ENCODE measurements at regions not wholly inside any gene's neighbourhood (a gene's known extent, or its start where the extent isn't known, plus 50 kb on each side); places are given as distances from the start of the nearest gene placed in this dataset.
"Not testable (repeated sequence)": the region's sequence is repeated elsewhere in the genome, so short reads cannot be mapped to it uniquely, and the experiment has no call there.

- Histone ChIP-seq H3K4me3 (no peak overlapping the region), H3K27ac (no peak overlapping the region), H3K36me3 (no peaks in the 10 kb centered on the region), H3K4me1 (peaks cover 12% of the 10 kb centered on the region), H3K9ac (no peak overlapping the region), H4K20me1 (peaks cover 37% of the 10 kb centered on the region), H3K4me2 (no peak overlapping the region), H3K9me3 (peaks cover 4% of the 10 kb centered on the region; the same call in 1 of the 2 replicates), H3K27me3 (peaks cover 54% of the 10 kb centered on the region)
- TF ChIP-seq Cebpa-rat (IDR thresholded peaks at IDR 0.05): no peak
These were observed 224.1 kb downstream of the MEF2C start for GRCh38 chr5:88658886-88659285.

DNA sequence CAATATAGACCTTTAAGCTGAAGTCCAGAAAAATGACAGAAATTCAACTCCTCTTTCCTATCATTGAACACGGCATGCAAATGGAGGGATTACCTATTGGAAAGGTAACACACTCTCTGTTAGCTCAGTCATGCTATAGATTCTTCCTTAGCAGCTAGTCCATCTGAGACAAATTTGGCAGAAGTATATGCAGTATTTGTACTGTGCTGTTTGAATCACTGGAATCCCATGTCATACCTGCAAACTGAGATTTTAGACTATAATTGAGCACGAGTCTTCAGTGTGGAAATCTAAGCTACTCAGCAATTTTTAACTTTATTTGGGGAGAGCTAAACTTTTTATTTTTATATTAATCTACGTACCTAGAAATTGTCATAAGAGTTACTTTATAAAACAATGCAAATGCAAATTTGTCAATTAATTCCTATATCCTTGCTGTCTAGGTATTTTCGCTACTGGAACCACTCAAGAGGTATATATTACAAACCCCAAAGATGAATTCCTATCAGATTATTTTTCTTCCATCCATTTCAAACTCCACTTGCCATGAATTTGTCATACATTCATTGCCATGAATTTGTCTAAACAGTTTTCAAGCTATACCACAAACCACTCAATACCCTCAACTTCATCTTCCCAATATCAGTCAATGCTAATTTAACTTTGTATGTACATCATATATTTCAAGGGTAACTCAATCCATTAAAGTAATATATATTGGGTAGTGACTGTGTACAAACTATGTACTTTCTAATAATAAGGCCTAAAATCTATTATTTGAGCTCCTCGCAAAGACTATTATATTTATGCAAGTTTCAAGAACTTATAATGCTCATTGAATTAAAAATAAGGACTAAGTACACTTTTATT, 224.8 kb downstream of the MEF2C start:
- Histone ChIP-seq H3K27me3 (peaks cover 47% of the 10 kb centered on the region), H3K4me2 (no peak overlapping the region), H3K36me3 (no peaks in the 10 kb centered on the region), H3K4me1 (peaks cover 12% of the 10 kb centered on the region), H4K20me1 (peaks cover 30% of the 10 kb centered on the region), H3K27ac (no peak overlapping the region), H3K9ac (no peak overlapping the region), H3K4me3 (no peak overlapping the region), H3K9me3 (peaks cover 4% of the 10 kb centered on the region; the same call in 1 of the 2 replicates)
- TF ChIP-seq Cebpa-rat (IDR thresholded peaks at IDR 0.05): no peak

DNA sequence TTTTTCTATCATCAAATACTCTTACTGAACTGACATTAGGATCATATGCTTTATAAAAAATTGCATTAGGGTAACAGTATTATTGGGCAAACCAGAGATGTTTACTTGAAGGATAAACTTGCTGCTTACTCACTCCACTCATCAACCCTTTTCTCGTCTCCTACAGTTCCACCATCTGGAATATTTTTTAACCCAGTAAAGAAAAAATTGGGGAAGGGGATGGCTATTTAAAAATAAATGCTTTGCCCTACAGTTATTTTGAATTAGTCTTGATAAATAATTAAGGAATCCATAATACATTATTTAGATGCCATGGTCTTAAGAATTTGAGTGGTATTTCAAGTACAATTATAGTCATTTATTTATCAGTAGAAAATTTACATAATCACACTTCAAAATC, 225.8 kb downstream of the MEF2C start:
- Histone ChIP-seq H3K9ac (no peak overlapping the region), H3K4me2 (no peak overlapping the region)
- no peak for TF ChIP-seq Cebpa-rat (IDR thresholded peaks at IDR 0.05)

GRCh38 chr5:88656221-88656950, 226.6 kb downstream of the MEF2C start:
- Histone ChIP-seq H3K4me1 (peaks cover 10% of the 10 kb centered on the region), H4K20me1 (peaks cover 16% of the 10 kb centered on the region), H3K9ac (no peak overlapping the region), H3K9me3 (peaks cover 4% of the 10 kb centered on the region; the same call in 1 of the 2 replicates), H3K4me2 (no peak overlapping the region), H3K27ac (no peak overlapping the region), H3K4me3 (no peak overlapping the region), H3K36me3 (no peaks in the 10 kb centered on the region), H3K27me3 (peaks cover 29% of the 10 kb centered on the region)
- no peak for TF ChIP-seq Cebpa-rat (IDR thresholded peaks at IDR 0.05)

More for the DNA sequence above, 225.8 kb downstream of the MEF2C start:
- H3K36me3 ChIP-seq: no peaks in the 10 kb centered on the region
- H3K27me3 ChIP-seq: peaks cover 37% of the 10 kb centered on the region
- no peak overlapping the region for H3K4me3 ChIP-seq
- H3K27ac ChIP-seq: no peak overlapping the region
- H4K20me1 ChIP-seq: peaks cover 23% of the 10 kb centered on the region
- H3K9me3 ChIP-seq: peaks cover 4% of the 10 kb centered on the region; the same call in 1 of the 2 replicates
- peaks cover 12% of the 10 kb centered on the region for H3K4me1 ChIP-seq

DNA sequence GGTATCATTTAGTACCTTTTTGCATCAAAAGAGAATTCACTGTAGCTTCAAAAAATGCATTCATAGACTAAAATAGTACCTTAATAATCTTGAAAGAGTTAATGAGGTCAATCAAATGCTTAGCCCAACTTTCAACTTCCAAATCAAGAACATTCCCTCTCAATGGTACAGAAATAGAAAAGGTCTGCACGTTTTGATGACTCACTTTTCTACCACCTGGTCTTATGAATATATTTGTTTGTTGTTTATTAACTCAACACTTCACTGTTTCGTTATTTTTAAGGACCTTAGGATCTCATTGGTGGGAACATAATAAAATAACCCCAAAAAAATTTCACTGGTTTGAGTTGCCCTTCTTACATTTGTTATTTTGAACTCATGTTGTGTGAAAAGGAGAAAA, 229.5 kb downstream of the MEF2C start:
- Histone ChIP-seq H3K4me3 (no peak overlapping the region), H3K4me2 (no peak overlapping the region), H3K27me3 (peaks cover 3% of the 10 kb centered on the region; the same call in 1 of the 2 replicates), H3K4me1 (no peaks in the 10 kb centered on the region), H3K36me3 (no peaks in the 10 kb centered on the region), H3K9ac (no peak overlapping the region), H3K9me3 (no peaks in the 10 kb centered on the region), H4K20me1 (no peaks in the 10 kb centered on the region), H3K27ac (no peak overlapping the region)
- no peak for TF ChIP-seq Cebpa-rat (IDR thresholded peaks at IDR 0.05)

DNA sequence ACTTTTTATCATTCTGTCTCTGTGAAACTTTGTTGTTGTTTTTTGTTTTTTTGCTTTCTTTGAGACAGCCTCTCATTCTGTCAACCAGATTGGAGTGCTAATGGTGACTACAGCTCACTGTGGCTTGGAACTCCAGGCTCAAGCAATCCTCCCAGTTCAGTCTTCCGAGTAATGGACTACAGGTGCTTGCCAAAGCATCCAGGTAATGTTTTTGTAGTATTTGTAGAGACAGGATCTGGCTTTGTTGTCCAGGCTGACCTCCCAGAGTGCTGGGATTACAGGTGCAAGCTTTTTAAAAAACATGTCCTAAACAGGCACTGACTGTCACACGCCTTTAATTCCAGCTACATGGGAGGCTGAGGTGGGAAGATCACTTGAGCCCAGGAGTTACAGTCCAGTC, 235.1 kb downstream of the MEF2C start:
- no peaks in the 10 kb centered on the region for H3K36me3 ChIP-seq
- TF ChIP-seq Cebpa-rat (IDR thresholded peaks at IDR 0.05): no peak
- H3K9ac ChIP-seq: no peak overlapping the region
- H3K4me1 ChIP-seq: no peaks in the 10 kb centered on the region
- no peaks in the 10 kb centered on the region for H3K27me3 ChIP-seq
- H4K20me1 ChIP-seq: no peaks in the 10 kb centered on the region
- H3K27ac ChIP-seq: no peak overlapping the region
- no peak overlapping the region for H3K4me3 ChIP-seq
- H3K9me3 ChIP-seq: no peaks in the 10 kb centered on the region
- H3K4me2 ChIP-seq: no peak overlapping the region

- Histone ChIP-seq H3K4me3 (no peak overlapping the region), H4K20me1 (no peaks in the 10 kb centered on the region), H3K4me2 (no peak overlapping the region), H3K4me1 (no peaks in the 10 kb centered on the region), H3K36me3 (no peaks in the 10 kb centered on the region), H3K9ac (no peak overlapping the region), H3K9me3 (no peaks in the 10 kb centered on the region), H3K27me3 (no peaks in the 10 kb centered on the region), H3K27ac (no peak overlapping the region)
- TF ChIP-seq Cebpa-rat (IDR thresholded peaks at IDR 0.05): no peak
These were observed 236.1 kb downstream of the MEF2C start for GRCh38 chr5:88646866-88647265.

GRCh38 chr5:88644676-88645075, 238.3 kb downstream of the MEF2C start:
- H3K9ac ChIP-seq: no peak overlapping the region
- no peaks in the 10 kb centered on the region for H3K36me3 ChIP-seq
- H3K4me3 ChIP-seq: no peak overlapping the region
- TF ChIP-seq Cebpa-rat (IDR thresholded peaks at IDR 0.05): no peak
- no peaks in the 10 kb centered on the region for H3K4me1 ChIP-seq
- no peak overlapping the region for H3K4me2 ChIP-seq
- H3K27ac ChIP-seq: no peak overlapping the region
- H4K20me1 ChIP-seq: no peaks in the 10 kb centered on the region
- H3K27me3 ChIP-seq: no peaks in the 10 kb centered on the region
- H3K9me3 ChIP-seq: no peaks in the 10 kb centered on the region

GRCh38 chr5:88643315-88643714, 239.7 kb downstream of the MEF2C start:
- TF ChIP-seq Cebpa-rat (IDR thresholded peaks at IDR 0.05): no peak
- H3K4me3 ChIP-seq: no peak overlapping the region
- H3K36me3 ChIP-seq: no peaks in the 10 kb centered on the region
- no peaks in the 10 kb centered on the region for H3K9me3 ChIP-seq
- no peaks in the 10 kb centered on the region for H3K4me1 ChIP-seq
- no peak overlapping the region for H3K9ac ChIP-seq
- H3K27me3 ChIP-seq: no peaks in the 10 kb centered on the region
- H3K4me2 ChIP-seq: no peak overlapping the region
- no peak overlapping the region for H3K27ac ChIP-seq
- no peaks in the 10 kb centered on the region for H4K20me1 ChIP-seq

DNA sequence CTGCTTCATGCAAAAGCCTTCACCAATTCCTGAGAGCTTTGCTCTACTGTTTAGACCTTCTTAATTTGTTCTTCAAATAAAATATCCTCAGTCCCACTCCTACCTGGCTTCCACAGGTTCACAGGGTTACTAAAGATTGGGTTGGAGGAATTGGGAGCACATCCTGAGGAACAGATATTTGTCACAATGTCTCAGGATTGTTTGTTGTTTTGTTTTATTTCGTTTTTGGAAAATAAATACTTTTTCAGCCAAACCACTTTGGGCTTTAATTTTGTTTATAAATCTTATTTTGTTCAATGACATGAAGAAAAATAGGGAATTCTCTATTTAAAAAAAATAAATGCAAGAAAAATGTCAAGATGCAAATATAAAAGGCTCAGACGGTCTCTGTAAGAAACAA, 249.0 kb downstream of the MEF2C start:
- no peak for TF ChIP-seq Cebpa-rat (IDR thresholded peaks at IDR 0.05)
- no peak overlapping the region for H3K9ac ChIP-seq
- no peak overlapping the region for H3K27ac ChIP-seq

DNA sequence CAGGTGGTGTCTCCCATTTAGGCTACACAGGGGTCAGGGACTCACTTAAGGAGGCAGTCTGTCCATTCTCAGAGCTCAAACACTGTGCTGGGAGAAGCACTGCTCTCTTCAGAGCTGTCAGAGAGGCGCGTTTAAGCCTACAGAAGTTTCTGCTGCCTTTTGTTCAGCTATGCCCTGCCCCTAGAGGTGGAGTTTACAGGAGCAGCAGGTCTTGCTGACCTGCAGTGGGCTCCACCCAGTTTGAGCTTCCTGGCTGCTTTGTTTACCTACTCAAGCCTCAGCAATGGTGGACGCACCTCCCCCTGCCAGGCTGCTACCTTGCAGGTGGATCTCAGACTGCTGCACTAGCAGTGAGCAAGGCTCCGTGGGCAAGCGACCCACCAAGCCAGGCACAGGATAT, 260.1 kb downstream of the MEF2C start:
- H3K4me2 ChIP-seq, H3K4me1 ChIP-seq, H4K20me1 ChIP-seq, H3K27ac ChIP-seq, H3K36me3 ChIP-seq, H3K9ac ChIP-seq, H3K27me3 ChIP-seq, H3K4me3 ChIP-seq, H3K9me3 ChIP-seq: not testable (repeated sequence)

More for the DNA sequence above, 249.0 kb downstream of the MEF2C start:
- H3K9me3 ChIP-seq: no peaks in the 10 kb centered on the region
- H3K4me1 ChIP-seq: no peaks in the 10 kb centered on the region
- H3K4me2 ChIP-seq: no peak overlapping the region
- H3K36me3 ChIP-seq: no peaks in the 10 kb centered on the region
- H3K27me3 ChIP-seq: no peaks in the 10 kb centered on the region
- H3K4me3 ChIP-seq: no peak overlapping the region
- H4K20me1 ChIP-seq: no peaks in the 10 kb centered on the region

GRCh38 chr5:88615767-88616166, 267.2 kb downstream of the MEF2C start:
- H3K9me3 ChIP-seq, H3K4me3 ChIP-seq, H3K27ac ChIP-seq, H4K20me1 ChIP-seq, H3K9ac ChIP-seq, H3K4me2 ChIP-seq, H3K4me1 ChIP-seq, H3K27me3 ChIP-seq, H3K36me3 ChIP-seq: not testable (repeated sequence)

All from BLaER1 (cell line).